ENCODE measurements at regions not wholly inside any gene's neighbourhood (a gene's known extent, or its start where the extent isn't known, plus 50 kb on each side); places are given as distances from the start of the nearest gene placed in this dataset.

DNA sequence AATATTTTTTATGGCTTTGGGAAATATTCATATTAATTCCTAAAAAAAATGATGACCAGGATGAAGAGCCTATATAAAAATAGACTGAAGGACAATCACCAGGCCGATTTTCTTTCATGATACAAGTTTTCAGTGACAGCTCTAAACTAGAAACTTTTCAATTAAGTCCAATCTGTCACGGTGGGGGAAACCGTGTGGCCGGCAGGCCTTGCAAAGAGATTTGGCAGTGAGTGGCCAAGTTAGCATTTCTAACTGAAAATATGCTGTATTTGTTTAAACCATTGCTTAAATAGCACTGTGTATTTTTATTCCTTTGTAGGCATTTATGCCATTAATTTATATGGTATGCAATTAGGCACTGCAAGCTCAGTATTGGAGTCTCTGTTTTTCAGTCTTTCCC, 294.5 kb upstream of the NRIP1 start:
- TF ChIP-seq IRF2 (CRISPR knock-in tag; IDR thresholded peaks at IDR 0.05) (no peak), SMC3 (IDR thresholded peaks at IDR 0.05; ENCODE audit: low read length) (no peak), REST (IDR thresholded peaks at IDR 0.05; ENCODE audit: borderline replicate concordance in 1 of 2, low read depth in 1 of 2, low read length in 2 of 2) (no peak), SP1 (IDR thresholded peaks at IDR 0.05) (no peak), SP1 (CRISPR knock-in tag; IDR thresholded peaks at IDR 0.05) (no peak), ZNF660 (CRISPR knock-in tag; IDR thresholded peaks at IDR 0.05; ENCODE audit: borderline replicate concordance, low read depth) (no peak), EP300 (IDR thresholded peaks at IDR 0.05; ENCODE audit: low read depth in 2 of 2, low read length in 2 of 2) (no peak), EP300 (CRISPR knock-in tag; IDR thresholded peaks at IDR 0.05; ENCODE audit: borderline replicate concordance) (no peak), ZNF207 (IDR thresholded peaks at IDR 0.05; ENCODE audit: borderline replicate concordance) (no peak), KDM5B (CRISPR knock-in tag; IDR thresholded peaks at IDR 0.05; ENCODE audit: borderline replicate concordance) (no peak), HNF4G (IDR thresholded peaks at IDR 0.05; ENCODE audit: borderline replicate concordance, low read depth, low read length) (no peak), HNF4G (CRISPR knock-in tag; IDR thresholded peaks at IDR 0.05; ENCODE audit: borderline replicate concordance, low read depth) (no peak), NFYB (CRISPR knock-in tag; IDR thresholded peaks at IDR 0.05) (no peak)
- TF ChIP-seq, protein P1, sequence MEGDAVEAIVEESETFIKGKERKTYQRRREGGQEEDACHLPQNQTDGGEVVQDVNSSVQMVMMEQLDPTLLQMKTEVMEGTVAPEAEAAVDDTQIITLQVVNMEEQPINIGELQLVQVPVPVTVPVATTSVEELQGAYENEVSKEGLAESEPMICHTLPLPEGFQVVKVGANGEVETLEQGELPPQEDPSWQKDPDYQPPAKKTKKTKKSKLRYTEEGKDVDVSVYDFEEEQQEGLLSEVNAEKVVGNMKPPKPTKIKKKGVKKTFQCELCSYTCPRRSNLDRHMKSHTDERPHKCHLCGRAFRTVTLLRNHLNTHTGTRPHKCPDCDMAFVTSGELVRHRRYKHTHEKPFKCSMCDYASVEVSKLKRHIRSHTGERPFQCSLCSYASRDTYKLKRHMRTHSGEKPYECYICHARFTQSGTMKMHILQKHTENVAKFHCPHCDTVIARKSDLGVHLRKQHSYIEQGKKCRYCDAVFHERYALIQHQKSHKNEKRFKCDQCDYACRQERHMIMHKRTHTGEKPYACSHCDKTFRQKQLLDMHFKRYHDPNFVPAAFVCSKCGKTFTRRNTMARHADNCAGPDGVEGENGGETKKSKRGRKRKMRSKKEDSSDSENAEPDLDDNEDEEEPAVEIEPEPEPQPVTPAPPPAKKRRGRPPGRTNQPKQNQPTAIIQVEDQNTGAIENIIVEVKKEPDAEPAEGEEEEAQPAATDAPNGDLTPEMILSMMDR (CRISPR knock-in tag; IDR thresholded peaks at IDR 0.05): no peak
